Activated T-helper 17 cell treated with anti-CD3 and anti-CD28 coated beads, Interleukin-2, amount 50 U/mL, for 72 hours (primary cell): ENCODE measurements at regions not wholly inside any gene's neighbourhood (a gene's known extent, or its start where the extent isn't known, plus 50 kb on each side); places are given as distances from the start of the nearest gene placed in this dataset.
A peak's percentile ranks its signal among the peaks of the same experiment; 100 is the strongest.
"Not testable (repeated sequence)": the region's sequence is repeated elsewhere in the genome, so short reads cannot be mapped to it uniquely, and the experiment has no call there.

Experiments
- ATAC-seq: fragments of 150-1000 bp; cut with Tn5 transposase; replicated peaks from 2 replicates; pipeline ENCODE4 v1.10.0; 2021; ENCODE audit warnings: mild to moderate bottlenecking, moderate library complexity
- H3K27ac Mint-ChIP-seq: one replicate; pipeline ENCODE4 v1.8.0; 2022; ENCODE audit warnings: mixed read lengths
- H3K27me3 Mint-ChIP-seq: one replicate; pipeline ENCODE4 v1.8.0; 2022; ENCODE audit warnings: mixed read lengths
- H3K36me3 Mint-ChIP-seq: one replicate; pipeline ENCODE4 v1.8.0; 2022; ENCODE audit warnings: low read depth, mild to moderate bottlenecking, mixed read lengths
- H3K4me1 Mint-ChIP-seq: one replicate; pipeline ENCODE4 v1.8.0; 2022; ENCODE audit warnings: mixed read lengths
- H3K4me3 Mint-ChIP-seq: one replicate; pipeline ENCODE4 v1.8.0; 2022; ENCODE audit warnings: mild to moderate bottlenecking, mixed read lengths
- H3K9me3 Mint-ChIP-seq: one replicate; pipeline ENCODE4 v1.8.0; 2022; ENCODE audit warnings: mixed read lengths

DNA sequence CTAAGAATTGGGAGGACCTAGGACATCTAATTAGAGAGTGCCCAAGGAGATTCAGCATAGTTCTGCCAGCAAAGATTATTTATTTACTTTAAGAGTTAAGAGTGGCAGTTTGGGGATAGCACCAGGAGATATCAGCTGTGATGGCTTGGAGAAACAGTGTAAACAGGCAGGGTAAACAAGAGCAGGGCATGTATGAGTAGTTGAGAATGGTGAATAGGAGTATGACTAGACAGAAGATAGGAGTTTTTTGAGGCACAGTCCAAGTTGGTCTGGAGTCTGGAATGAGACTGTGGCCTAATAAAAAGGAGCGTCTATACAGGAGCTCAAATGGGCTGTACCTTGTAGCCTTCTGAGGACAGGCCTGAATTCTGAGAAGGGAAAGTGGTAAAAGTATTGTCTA is 404.1 kb downstream of the BCKDHB start:
- not testable (repeated sequence) for H3K4me3 Mint-ChIP-seq, H3K36me3 Mint-ChIP-seq, H3K27ac Mint-ChIP-seq, ATAC-seq, H3K27me3 Mint-ChIP-seq, H3K9me3 Mint-ChIP-seq, H3K4me1 Mint-ChIP-seq

DNA sequence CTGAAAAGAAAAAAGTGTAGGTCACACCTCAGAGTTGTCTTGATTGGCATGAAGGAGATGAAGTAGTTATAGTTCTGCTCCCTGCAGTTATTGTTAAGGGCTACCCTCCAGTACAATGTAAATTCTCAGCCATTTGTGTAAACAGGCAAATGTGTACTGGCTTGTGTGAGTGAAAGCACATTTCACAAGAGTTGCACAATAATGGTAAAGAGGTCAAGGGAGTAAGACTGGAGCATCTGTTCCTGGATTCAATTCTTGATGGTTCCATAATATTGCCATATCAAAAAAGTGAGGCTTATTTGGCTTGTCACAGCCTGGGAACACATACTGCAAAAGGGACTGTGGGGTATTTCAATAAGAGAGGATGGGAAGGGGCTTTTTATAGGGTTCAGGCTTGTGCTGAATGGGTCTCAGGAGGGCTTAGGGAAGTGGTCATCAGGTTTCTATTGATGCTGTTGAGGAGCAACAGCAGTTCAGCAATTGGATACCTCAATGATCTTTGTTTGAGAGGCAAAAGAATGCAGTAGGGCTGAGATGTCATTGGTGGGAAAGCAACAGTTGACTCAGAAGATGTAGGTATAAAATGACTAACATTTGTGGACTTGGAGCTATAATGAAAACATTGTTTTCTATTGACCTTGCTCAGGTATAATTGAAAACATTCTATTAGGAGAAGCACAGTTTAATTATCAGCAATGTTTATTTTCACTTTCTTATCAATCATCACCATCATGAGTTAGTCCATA is 402.6 kb downstream of the BCKDHB start:
- Mint-ChIP-seq H3K27me3 (peaks cover 2% of the 10 kb centered on the region), H3K9me3 (no peaks in the 10 kb centered on the region), H3K4me3 (no peak overlapping the region), H3K4me1 (no peaks in the 10 kb centered on the region), H3K27ac (no peak overlapping the region), H3K36me3 (no peaks in the 10 kb centered on the region)
- ATAC-seq = no peak

DNA sequence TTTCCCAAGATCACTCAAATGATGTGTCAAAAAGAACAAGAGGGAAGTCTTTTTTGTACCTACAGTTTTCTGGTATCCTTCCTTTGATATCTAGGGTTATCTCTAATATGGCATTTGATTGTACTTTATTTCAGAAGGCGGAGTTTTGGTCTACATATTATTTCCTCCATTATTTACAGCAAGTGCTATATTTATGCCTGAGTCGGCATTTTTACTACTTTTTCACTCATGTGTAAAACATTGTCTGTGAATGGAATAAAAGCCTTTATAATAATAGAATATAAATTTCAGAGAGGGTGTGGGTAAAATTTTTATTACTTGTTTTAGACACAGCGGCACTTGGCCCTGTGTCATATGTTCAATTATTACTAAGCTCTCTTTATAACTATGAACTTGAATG is 398.4 kb downstream of the BCKDHB start:
- no peaks in the 10 kb centered on the region for H3K36me3 Mint-ChIP-seq
- no peak overlapping the region for H3K4me3 Mint-ChIP-seq
- no peaks in the 10 kb centered on the region for H3K4me1 Mint-ChIP-seq
- H3K9me3 Mint-ChIP-seq = no peaks in the 10 kb centered on the region
- ATAC-seq = no peak
- H3K27ac Mint-ChIP-seq = no peak overlapping the region
- H3K27me3 Mint-ChIP-seq = peaks cover 6% of the 10 kb centered on the region

DNA sequence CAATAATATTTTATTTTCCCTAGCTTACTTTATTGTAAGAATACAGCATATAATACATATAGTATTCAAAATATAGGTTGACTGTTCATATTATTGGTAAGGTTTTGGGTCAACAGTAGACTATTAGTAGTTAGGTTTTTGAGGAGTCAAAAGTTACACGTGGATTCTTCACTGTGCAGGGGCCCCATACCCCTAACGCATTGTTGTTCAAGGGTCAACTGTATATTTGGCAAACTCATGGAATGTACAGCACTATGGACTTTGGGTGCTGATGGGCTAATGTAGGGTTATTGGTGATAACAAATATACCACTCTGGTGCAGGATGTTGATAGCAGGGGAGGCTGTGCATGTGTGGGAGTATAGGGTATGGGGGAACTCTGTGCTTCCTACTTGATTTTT is 397.2 kb downstream of the BCKDHB start:
- Mint-ChIP-seq H3K27ac (no peak overlapping the region), H3K36me3 (no peaks in the 10 kb centered on the region), H3K4me3 (no peak overlapping the region), H3K9me3 (no peaks in the 10 kb centered on the region), H3K27me3 (peaks cover 8% of the 10 kb centered on the region), H3K4me1 (no peaks in the 10 kb centered on the region)
- ATAC-seq = no peak

DNA sequence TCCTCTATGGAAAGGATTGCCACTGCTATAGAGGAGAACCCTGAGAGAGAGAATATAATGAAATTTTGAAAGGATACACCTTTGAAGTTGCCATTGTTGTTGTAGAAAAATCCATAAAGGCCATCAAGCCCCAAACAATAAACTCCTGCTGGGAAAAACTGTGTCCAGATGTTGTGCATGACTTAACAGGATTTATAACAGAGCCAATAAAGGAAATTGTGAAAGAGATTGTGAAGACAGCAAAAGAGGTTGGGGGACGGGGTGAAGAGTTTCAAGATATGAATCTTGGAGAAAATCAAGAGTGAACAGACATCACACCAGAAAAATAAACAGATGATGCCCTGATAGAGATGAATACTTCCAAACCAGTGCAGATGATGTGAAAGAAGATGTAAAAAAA is 396.4 kb downstream of the BCKDHB start:
- no peak overlapping the region for H3K27ac Mint-ChIP-seq
- H3K36me3 Mint-ChIP-seq = no peaks in the 10 kb centered on the region
- H3K9me3 Mint-ChIP-seq = peaks cover 3% of the 10 kb centered on the region
- H3K27me3 Mint-ChIP-seq = peaks cover 14% of the 10 kb centered on the region
- ATAC-seq = no peak
- H3K4me3 Mint-ChIP-seq = no peak overlapping the region
- H3K4me1 Mint-ChIP-seq = no peaks in the 10 kb centered on the region

DNA sequence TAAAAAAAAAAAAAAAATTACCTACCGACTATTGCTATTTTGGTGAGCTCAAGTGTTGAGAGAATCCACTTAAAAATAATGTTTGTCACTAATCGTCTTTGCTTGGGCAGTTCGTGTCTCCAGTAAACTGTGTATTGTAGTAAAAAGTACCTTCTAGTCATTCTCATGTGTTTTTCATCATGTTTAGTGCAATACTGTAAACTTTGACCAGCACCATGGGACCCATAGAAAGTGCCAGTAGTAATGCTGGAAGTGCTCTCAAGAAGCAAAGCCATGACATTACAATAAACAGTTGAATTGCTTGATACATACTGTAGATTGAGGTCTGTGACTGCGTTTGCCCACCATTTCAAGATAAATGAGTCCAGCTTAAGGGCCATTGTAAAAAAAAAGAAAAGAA is 395.2 kb downstream of the BCKDHB start:
- Mint-ChIP-seq H3K4me3 (no peak overlapping the region), H3K36me3 (no peaks in the 10 kb centered on the region), H3K27me3 (peaks cover 14% of the 10 kb centered on the region), H3K27ac (no peak overlapping the region), H3K9me3 (peaks cover 3% of the 10 kb centered on the region), H3K4me1 (no peaks in the 10 kb centered on the region)
- ATAC-seq = no peak

DNA sequence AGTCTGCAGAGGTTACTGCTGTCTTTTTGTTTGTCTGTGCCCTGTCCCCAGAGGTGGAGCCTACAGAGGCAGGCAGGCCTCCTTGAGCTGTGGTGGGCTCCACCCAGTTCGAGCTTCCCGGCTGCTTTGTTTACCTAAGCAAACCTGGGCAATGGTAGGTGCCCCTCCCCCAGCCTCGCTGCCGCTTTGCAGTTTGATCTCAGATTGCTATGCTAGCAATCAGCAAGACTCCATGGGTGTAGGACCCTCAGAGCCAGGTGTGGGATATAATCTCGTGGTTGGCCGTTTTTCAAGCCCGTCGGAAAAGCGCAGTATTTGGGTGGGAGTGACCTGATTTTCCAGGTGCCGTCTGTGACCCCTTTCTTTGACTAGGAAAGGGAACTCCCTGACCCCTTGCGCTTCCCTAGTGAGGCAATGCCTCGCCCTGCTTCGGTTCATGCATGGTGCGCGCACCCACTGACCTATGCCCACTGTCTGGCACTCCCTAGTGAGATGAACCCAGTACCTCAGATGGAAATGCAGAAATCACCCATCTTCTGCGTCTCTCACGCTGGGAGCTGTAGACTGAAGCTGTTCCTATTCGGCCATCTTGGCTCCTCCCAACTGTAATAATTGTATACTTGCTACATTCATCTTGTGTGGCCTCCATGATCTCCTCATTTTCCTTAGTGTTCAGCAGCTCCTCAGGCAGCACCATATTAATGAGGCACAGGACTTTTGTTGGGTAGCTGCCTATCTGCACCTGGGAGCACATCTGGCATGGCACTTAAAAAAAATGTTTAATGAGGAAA is 391.4 kb downstream of the BCKDHB start:
- H3K36me3 Mint-ChIP-seq, H3K9me3 Mint-ChIP-seq, H3K4me1 Mint-ChIP-seq, ATAC-seq, H3K27ac Mint-ChIP-seq, H3K4me3 Mint-ChIP-seq: not testable (repeated sequence)
- peaks cover 14% of the 10 kb centered on the region for H3K27me3 Mint-ChIP-seq

DNA sequence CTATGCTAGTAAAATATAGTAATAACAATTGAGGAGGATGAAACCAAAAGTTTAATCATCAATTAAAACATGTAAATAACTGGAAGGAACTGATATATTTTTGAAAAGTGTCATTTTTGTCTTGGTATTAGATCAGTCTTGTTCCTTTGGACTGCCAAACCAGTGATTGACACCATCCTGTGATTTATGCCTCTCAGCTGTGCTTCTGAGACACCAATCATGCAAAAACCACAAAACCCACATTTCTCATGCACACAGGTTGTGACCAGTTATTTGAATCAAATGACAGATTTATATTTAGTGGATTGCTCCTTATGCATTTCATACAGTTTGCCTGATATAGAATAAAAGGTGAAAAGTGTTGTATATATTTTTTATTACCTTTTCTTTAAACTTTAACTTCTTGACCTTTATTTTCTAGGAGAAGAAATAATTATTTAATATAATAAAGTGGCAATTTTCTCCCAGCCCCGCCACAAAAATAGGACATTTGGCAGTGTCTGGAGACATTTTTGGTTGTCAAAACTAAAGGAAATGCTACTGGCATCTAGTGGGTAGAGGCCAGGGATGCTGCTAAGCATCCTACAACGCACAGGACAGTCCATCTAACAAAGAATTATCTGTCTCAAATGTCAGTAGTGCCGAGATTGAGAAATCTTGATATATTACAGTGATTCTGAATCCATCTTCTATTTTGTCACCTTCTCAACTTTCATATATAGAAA is 383.6 kb downstream of the BCKDHB start:
- no peak overlapping the region for H3K27ac Mint-ChIP-seq
- no peak for ATAC-seq
- no peaks in the 10 kb centered on the region for H3K4me1 Mint-ChIP-seq
- H3K4me3 Mint-ChIP-seq = no peak overlapping the region
- H3K9me3 Mint-ChIP-seq = no peaks in the 10 kb centered on the region
- no peaks in the 10 kb centered on the region for H3K27me3 Mint-ChIP-seq
- no peaks in the 10 kb centered on the region for H3K36me3 Mint-ChIP-seq

DNA sequence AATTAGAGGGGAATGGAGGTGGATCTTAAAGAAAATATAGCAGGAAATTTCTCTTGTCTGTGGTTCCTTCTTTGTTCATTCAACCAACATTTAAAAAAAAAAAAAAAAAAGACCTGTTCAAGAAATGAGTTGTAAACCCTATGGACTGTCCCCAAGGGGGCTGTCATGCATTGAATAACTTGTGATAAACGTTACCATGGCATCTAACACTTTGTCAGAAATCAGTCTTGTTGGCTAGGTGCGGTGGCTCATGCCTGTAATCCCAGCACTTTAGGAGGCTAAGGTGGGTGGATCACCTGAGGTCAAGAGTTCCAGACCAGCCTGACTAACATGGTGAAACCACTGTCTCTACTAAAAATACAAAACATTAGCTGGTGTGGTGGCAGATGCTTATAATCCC is 381.7 kb downstream of the BCKDHB start:
- no peaks in the 10 kb centered on the region for H3K4me1 Mint-ChIP-seq
- peaks cover 9% of the 10 kb centered on the region for H3K27me3 Mint-ChIP-seq
- peak; percentile 39 for ATAC-seq
- peaks cover 9% of the 10 kb centered on the region for H3K9me3 Mint-ChIP-seq
- no peak overlapping the region for H3K27ac Mint-ChIP-seq
- H3K36me3 Mint-ChIP-seq = no peaks in the 10 kb centered on the region
- H3K4me3 Mint-ChIP-seq = no peak overlapping the region

DNA sequence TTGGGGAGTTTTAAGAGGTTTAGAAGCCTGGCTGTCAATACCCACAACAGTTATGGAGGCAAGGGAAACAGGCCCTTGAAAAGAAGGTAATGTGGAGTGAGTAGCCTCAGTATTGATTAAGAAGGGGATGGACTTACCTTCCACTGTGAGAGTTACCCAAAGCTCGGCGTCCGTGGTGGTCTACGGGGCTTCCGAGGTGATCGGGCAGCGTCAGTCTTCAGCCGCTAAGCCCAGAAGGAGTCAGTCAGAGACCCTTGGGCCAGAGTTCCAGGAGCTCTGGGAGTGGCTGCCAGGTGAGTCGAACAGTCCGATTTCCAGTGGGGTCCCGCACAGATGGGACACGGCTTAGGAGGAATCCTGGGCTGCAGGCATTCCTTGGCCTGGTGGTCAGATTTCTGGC is 379.0 kb downstream of the BCKDHB start:
- ATAC-seq, H3K4me3 Mint-ChIP-seq: not testable (repeated sequence)

DNA sequence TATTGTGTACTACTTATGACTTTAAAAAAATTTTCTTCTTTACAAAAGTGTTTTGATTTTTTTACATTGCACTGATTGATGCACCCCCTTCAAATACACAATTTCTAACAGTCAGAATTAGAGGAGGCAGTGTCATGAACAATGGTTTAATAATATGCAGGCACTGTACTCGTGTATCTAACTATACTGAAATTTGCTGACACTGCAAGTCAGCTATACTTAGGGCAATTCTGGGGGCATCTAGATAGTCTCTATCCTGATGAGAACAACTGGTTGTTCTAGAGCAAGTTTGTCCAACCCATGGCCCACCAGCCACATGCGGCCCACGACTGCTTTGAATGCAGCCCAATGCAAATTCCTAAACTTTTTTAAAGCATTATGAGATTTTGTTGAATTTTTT is 375.6 kb downstream of the BCKDHB start:
- Mint-ChIP-seq H3K27me3 (peaks cover 9% of the 10 kb centered on the region), H3K36me3 (no peaks in the 10 kb centered on the region)

More for the DNA sequence above, 379.0 kb downstream of the BCKDHB start:
- H3K36me3 Mint-ChIP-seq, H3K9me3 Mint-ChIP-seq, H3K27me3 Mint-ChIP-seq, H3K27ac Mint-ChIP-seq, H3K4me1 Mint-ChIP-seq: not testable (repeated sequence)

DNA sequence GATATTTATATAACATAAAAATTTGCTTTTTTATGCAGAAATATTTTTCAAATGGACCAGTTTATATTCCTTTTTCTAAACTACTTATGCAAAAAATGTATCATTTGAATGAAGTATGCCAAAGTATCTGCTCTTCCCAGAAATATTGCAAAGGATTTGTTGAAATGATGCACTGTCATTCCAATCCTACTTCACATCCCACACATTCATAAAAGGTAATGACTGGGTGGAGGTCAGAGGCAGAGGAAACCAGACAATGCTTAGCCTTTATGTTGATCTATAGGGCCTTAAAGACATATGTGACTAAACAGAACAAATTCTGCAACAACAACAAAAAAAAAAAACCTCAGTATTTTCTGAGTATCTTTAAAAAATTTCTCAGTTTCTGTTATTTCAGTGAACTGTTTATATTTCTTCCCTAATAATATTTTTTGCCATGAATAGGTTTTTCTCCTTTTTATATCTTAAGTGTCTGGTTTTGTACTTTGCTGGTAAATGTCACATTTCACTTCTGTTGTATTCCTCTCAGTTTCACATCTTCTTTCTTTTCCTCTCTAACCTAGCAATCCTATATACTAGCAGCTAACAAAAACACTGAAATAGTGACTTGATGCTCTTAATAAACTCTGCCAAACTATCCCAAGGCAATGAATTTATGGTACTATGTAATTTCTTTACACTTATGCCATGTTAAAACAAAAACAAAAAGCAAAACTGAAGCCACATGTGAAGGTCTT is 374.1 kb downstream of the BCKDHB start:
- H3K36me3 Mint-ChIP-seq = no peaks in the 10 kb centered on the region
- H3K9me3 Mint-ChIP-seq = peaks cover 9% of the 10 kb centered on the region
- H3K27me3 Mint-ChIP-seq = peaks cover 9% of the 10 kb centered on the region
- no peaks in the 10 kb centered on the region for H3K4me1 Mint-ChIP-seq
- no peak overlapping the region for H3K4me3 Mint-ChIP-seq
- H3K27ac Mint-ChIP-seq = no peak overlapping the region
- no peak for ATAC-seq

More for the DNA sequence above, 375.6 kb downstream of the BCKDHB start:
- Mint-ChIP-seq H3K4me3 (no peak overlapping the region), H3K4me1 (no peaks in the 10 kb centered on the region), H3K27ac (no peak overlapping the region), H3K9me3 (peaks cover 9% of the 10 kb centered on the region)
- no peak for ATAC-seq

DNA sequence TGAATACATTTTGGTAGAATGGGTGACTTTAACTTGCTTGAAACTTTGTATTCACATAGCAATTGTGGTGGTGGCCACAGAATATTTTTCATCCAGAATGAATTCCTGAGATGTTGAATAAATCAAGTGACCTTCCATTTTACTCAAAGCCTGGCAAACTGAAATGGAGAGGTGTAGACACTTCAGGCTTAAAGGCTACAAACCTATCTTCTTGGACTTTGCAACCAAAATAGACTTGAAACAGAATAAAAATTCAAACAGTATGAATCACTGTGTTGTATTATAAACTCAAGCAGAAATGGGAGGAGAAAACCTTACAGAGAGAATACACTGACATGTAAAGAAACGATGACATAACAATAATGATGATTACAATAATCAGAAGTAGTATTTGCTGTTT is 371.6 kb downstream of the BCKDHB start:
- Mint-ChIP-seq H3K9me3 (no peaks in the 10 kb centered on the region), H3K27ac (no peak overlapping the region), H3K36me3 (no peaks in the 10 kb centered on the region), H3K4me3 (no peak overlapping the region), H3K4me1 (no peaks in the 10 kb centered on the region), H3K27me3 (no peaks in the 10 kb centered on the region)
- ATAC-seq = no peak

DNA sequence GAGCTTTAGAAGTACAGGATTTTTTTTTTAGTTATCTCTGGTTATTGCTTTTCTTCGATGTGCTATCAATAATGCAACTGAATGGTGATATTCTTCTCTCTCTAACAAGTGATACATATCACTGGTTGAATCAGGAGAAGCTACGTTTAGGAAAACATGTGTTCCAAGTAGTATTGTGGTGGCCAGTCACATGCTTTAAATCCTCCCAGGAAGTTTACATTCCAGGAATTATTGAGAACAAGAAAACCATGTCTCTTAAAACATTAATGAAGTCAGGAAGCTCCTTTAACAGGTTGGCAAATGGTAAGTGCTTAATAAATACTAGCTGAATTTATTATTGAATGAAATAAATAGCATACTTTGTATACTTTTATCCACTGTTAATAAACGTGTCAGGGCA is 371.1 kb downstream of the BCKDHB start:
- Mint-ChIP-seq H3K27me3 (no peaks in the 10 kb centered on the region), H3K27ac (no peak overlapping the region), H3K9me3 (no peaks in the 10 kb centered on the region), H3K4me1 (no peaks in the 10 kb centered on the region), H3K36me3 (no peaks in the 10 kb centered on the region), H3K4me3 (no peak overlapping the region)
- ATAC-seq = no peak
